ENCODE measurements at regions not wholly inside any gene's neighbourhood (a gene's known extent, or its start where the extent isn't known, plus 50 kb on each side); places are given as distances from the start of the nearest gene placed in this dataset.
"Not testable (repeated sequence)": the region's sequence is repeated elsewhere in the genome, so short reads cannot be mapped to it uniquely, and the experiment has no call there.

- H3K36me3 ChIP-seq (ENCODE audit: low read depth); H3K9me3 ChIP-seq (ENCODE audit: severe bottlenecking); H3K27me3 ChIP-seq (ENCODE audit: insufficient read depth, poor library complexity, severe bottlenecking); ATAC-seq (ENCODE audit: low read depth); DNase-seq (ENCODE audit: low spot score); H3K4me1 ChIP-seq (ENCODE audit: insufficient read depth, poor library complexity, severe bottlenecking); H3K27ac ChIP-seq (ENCODE audit: poor library complexity, severe bottlenecking); H3K4me3 ChIP-seq (ENCODE audit: severe bottlenecking): not testable (repeated sequence)
Observed at GRCh38 chrX:89539150-89539549, 382.6 kb upstream of the TGIF2LX start.

- not testable (repeated sequence) for H3K27ac ChIP-seq (ENCODE audit: poor library complexity, severe bottlenecking); ATAC-seq (ENCODE audit: low read depth); H3K4me1 ChIP-seq (ENCODE audit: insufficient read depth, poor library complexity, severe bottlenecking); H3K27me3 ChIP-seq (ENCODE audit: insufficient read depth, poor library complexity, severe bottlenecking); H3K9me3 ChIP-seq (ENCODE audit: severe bottlenecking); DNase-seq (ENCODE audit: low spot score); H3K4me3 ChIP-seq (ENCODE audit: severe bottlenecking); H3K36me3 ChIP-seq (ENCODE audit: low read depth)
Observed at GRCh38 chrX:89557146-89557545, 364.6 kb upstream of the TGIF2LX start.

- H3K27ac ChIP-seq (ENCODE audit: poor library complexity, severe bottlenecking); H3K4me3 ChIP-seq (ENCODE audit: severe bottlenecking); H3K36me3 ChIP-seq (ENCODE audit: low read depth); H3K27me3 ChIP-seq (ENCODE audit: insufficient read depth, poor library complexity, severe bottlenecking); ATAC-seq (ENCODE audit: low read depth); H3K4me1 ChIP-seq (ENCODE audit: insufficient read depth, poor library complexity, severe bottlenecking); DNase-seq (ENCODE audit: low spot score); H3K9me3 ChIP-seq (ENCODE audit: severe bottlenecking): not testable (repeated sequence)
Observed at GRCh38 chrX:89562079-89562478, 359.6 kb upstream of the TGIF2LX start.

GRCh38 chrX:89563107-89563506, 358.6 kb upstream of the TGIF2LX start:
- not testable (repeated sequence) for DNase-seq (ENCODE audit: low spot score); H3K4me3 ChIP-seq (ENCODE audit: severe bottlenecking); H3K27ac ChIP-seq (ENCODE audit: poor library complexity, severe bottlenecking); H3K4me1 ChIP-seq (ENCODE audit: insufficient read depth, poor library complexity, severe bottlenecking); H3K36me3 ChIP-seq (ENCODE audit: low read depth); H3K27me3 ChIP-seq (ENCODE audit: insufficient read depth, poor library complexity, severe bottlenecking); ATAC-seq (ENCODE audit: low read depth); H3K9me3 ChIP-seq (ENCODE audit: severe bottlenecking)

GRCh38 chrX:89567787-89568186, 353.9 kb upstream of the TGIF2LX start:
- not testable (repeated sequence) for H3K36me3 ChIP-seq (ENCODE audit: low read depth); ATAC-seq (ENCODE audit: low read depth); H3K27me3 ChIP-seq (ENCODE audit: insufficient read depth, poor library complexity, severe bottlenecking); H3K4me1 ChIP-seq (ENCODE audit: insufficient read depth, poor library complexity, severe bottlenecking); H3K27ac ChIP-seq (ENCODE audit: poor library complexity, severe bottlenecking); H3K4me3 ChIP-seq (ENCODE audit: severe bottlenecking); DNase-seq (ENCODE audit: low spot score); H3K9me3 ChIP-seq (ENCODE audit: severe bottlenecking)

GRCh38 chrX:89581868-89582267, 339.8 kb upstream of the TGIF2LX start:
- H3K4me3 ChIP-seq (ENCODE audit: severe bottlenecking); H3K27me3 ChIP-seq (ENCODE audit: insufficient read depth, poor library complexity, severe bottlenecking); DNase-seq (ENCODE audit: low spot score); H3K36me3 ChIP-seq (ENCODE audit: low read depth); H3K4me1 ChIP-seq (ENCODE audit: insufficient read depth, poor library complexity, severe bottlenecking); H3K27ac ChIP-seq (ENCODE audit: poor library complexity, severe bottlenecking); ATAC-seq (ENCODE audit: low read depth); H3K9me3 ChIP-seq (ENCODE audit: severe bottlenecking): not testable (repeated sequence)

- ATAC-seq (ENCODE audit: low read depth); H3K4me3 ChIP-seq (ENCODE audit: severe bottlenecking); H3K4me1 ChIP-seq (ENCODE audit: insufficient read depth, poor library complexity, severe bottlenecking); H3K27ac ChIP-seq (ENCODE audit: poor library complexity, severe bottlenecking); DNase-seq (ENCODE audit: low spot score); H3K36me3 ChIP-seq (ENCODE audit: low read depth); H3K27me3 ChIP-seq (ENCODE audit: insufficient read depth, poor library complexity, severe bottlenecking); H3K9me3 ChIP-seq (ENCODE audit: severe bottlenecking): not testable (repeated sequence)
Observed at GRCh38 chrX:89631858-89632257, 289.9 kb upstream of the TGIF2LX start.

- not testable (repeated sequence) for ATAC-seq (ENCODE audit: low read depth); H3K27me3 ChIP-seq (ENCODE audit: insufficient read depth, poor library complexity, severe bottlenecking); H3K4me1 ChIP-seq (ENCODE audit: insufficient read depth, poor library complexity, severe bottlenecking); DNase-seq (ENCODE audit: low spot score); H3K9me3 ChIP-seq (ENCODE audit: severe bottlenecking); H3K4me3 ChIP-seq (ENCODE audit: severe bottlenecking); H3K36me3 ChIP-seq (ENCODE audit: low read depth); H3K27ac ChIP-seq (ENCODE audit: poor library complexity, severe bottlenecking)
Observed at GRCh38 chrX:89635887-89636286, 285.8 kb upstream of the TGIF2LX start.

GRCh38 chrX:89658662-89659061, 263.0 kb upstream of the TGIF2LX start:
- ATAC-seq (ENCODE audit: low read depth); H3K36me3 ChIP-seq (ENCODE audit: low read depth); H3K27ac ChIP-seq (ENCODE audit: poor library complexity, severe bottlenecking); H3K4me3 ChIP-seq (ENCODE audit: severe bottlenecking); H3K4me1 ChIP-seq (ENCODE audit: insufficient read depth, poor library complexity, severe bottlenecking); H3K27me3 ChIP-seq (ENCODE audit: insufficient read depth, poor library complexity, severe bottlenecking); H3K9me3 ChIP-seq (ENCODE audit: severe bottlenecking); DNase-seq (ENCODE audit: low spot score): not testable (repeated sequence)

- ATAC-seq (ENCODE audit: low read depth); H3K27me3 ChIP-seq (ENCODE audit: insufficient read depth, poor library complexity, severe bottlenecking); H3K4me3 ChIP-seq (ENCODE audit: severe bottlenecking); H3K36me3 ChIP-seq (ENCODE audit: low read depth); DNase-seq (ENCODE audit: low spot score); H3K9me3 ChIP-seq (ENCODE audit: severe bottlenecking); H3K27ac ChIP-seq (ENCODE audit: poor library complexity, severe bottlenecking); H3K4me1 ChIP-seq (ENCODE audit: insufficient read depth, poor library complexity, severe bottlenecking): not testable (repeated sequence)
Observed at GRCh38 chrX:89706481-89706880, 215.2 kb upstream of the TGIF2LX start.

- H3K27ac ChIP-seq (ENCODE audit: poor library complexity, severe bottlenecking); H3K9me3 ChIP-seq (ENCODE audit: severe bottlenecking); DNase-seq (ENCODE audit: low spot score); H3K4me1 ChIP-seq (ENCODE audit: insufficient read depth, poor library complexity, severe bottlenecking); H3K27me3 ChIP-seq (ENCODE audit: insufficient read depth, poor library complexity, severe bottlenecking); H3K4me3 ChIP-seq (ENCODE audit: severe bottlenecking); ATAC-seq (ENCODE audit: low read depth); H3K36me3 ChIP-seq (ENCODE audit: low read depth): not testable (repeated sequence)
Observed at GRCh38 chrX:89707363-89707927, 214.3 kb upstream of the TGIF2LX start.

- not testable (repeated sequence) for H3K27me3 ChIP-seq (ENCODE audit: insufficient read depth, poor library complexity, severe bottlenecking); H3K4me1 ChIP-seq (ENCODE audit: insufficient read depth, poor library complexity, severe bottlenecking); H3K36me3 ChIP-seq (ENCODE audit: low read depth); DNase-seq (ENCODE audit: low spot score); ATAC-seq (ENCODE audit: low read depth); H3K9me3 ChIP-seq (ENCODE audit: severe bottlenecking); H3K4me3 ChIP-seq (ENCODE audit: severe bottlenecking); H3K27ac ChIP-seq (ENCODE audit: poor library complexity, severe bottlenecking)
Observed at GRCh38 chrX:89734367-89734766, 187.3 kb upstream of the TGIF2LX start.

All from RWPE2 (cell line).